NCI-H1048 (cell line): ENCODE measurements at regions not wholly inside any gene's neighbourhood (a gene's known extent, or its start where the extent isn't known, plus 50 kb on each side); places are given as distances from the start of the nearest gene placed in this dataset.
"Not testable (repeated sequence)": the region's sequence is repeated elsewhere in the genome, so short reads cannot be mapped to it uniquely, and the experiment has no call there.

Experiments
- DNase-seq: peaks from one replicate; lab custom pipeline; 2025; lab: John Stamatoyannopoulos, UW

DNA sequence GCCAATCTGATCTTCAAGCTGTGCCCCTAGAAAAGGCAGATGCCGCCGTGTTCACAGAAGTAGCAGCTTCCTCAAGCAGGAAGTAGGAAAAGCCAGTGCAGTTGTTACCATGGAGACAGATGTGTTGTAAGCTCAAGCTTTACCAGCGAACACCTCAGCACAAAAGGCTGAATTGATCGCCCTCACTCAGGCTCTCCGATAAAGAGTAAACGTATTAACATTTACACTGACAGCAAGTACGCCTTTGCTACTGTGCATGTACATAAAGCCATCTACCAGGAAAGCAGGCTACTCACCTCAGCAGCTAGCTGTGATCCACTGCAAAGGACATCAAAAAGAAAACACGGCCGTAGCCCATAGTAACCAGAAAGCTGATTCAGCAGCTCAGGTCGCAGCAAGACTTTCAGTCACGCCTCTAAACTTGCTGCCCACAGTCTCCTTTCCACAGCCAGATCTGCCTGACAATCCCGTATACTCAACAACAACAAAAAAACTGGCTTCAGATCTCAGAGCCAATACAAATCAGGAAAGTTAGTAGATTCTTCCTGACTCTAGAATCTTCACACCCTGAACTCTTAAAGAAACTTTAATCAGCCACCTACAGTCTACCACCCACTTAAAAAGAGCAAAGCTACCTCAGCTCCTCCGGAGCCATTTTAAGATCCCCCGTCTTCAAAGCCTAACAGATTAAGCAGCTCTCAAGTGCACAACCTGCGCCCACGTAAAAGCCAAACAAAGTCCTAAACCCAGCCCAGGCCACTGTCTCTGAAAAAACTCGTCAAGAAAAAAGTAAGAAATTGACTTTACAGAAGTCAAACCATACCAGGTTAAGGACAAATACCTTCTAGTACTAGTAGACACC is 160.0 kb downstream of the DEFB131A start:
- not testable (repeated sequence) for DNase-seq

- DNase-seq = not testable (repeated sequence)
Observed at GRCh38 chr4:9604893-9605190, 160.6 kb downstream of the DEFB131A start.

- no peak for DNase-seq
Observed at GRCh38 chr4:9608300-9608699, 164.1 kb downstream of the DEFB131A start.

- not testable (repeated sequence) for DNase-seq
Observed at GRCh38 chr4:9610321-9610720, 166.1 kb downstream of the DEFB131A start.

- no peak for DNase-seq
Observed at GRCh38 chr4:9611101-9611500, 166.9 kb downstream of the DEFB131A start.

DNA sequence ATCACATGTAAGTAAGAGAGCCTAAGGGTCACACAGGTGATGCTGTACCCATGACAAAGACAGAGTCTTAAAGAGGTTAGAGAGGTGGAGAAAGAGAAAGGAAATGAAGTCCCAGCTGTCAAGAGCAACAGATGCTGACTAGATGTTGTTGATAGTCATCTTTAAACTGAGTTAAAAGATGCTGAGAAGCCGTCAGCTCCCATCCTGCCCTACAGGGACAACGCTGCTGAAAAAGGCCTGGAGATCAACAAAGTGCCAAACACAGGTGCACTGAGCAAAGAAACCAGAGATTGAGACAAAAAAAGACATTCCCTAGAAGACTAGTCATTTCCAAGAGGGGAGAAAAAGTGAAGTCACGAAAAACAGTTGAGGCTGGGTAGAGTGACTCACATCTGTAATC is 145.0 kb upstream of the DRD5 start:
- DNase-seq = not testable (repeated sequence)

DNA sequence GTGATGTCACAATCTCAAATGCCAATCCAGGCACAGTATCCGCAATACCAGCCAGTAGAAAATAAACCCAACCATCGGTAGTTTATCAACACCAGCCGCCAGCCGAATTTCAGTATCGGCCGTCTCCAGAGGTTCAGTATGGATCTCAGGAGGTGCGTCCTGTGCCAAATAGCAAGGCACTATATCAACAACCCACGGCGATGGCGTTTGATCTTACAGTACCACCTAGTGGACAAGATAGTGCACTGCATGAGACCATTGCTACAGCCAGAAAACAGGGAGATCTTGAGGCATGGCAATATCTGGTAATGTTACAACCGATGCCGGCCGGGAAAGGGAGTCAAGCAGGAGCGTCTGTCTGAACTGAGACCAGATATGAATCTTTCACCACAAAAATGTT is 121.8 kb upstream of the DRD5 start:
- not testable (repeated sequence) for DNase-seq

GRCh38 chr4:9660955-9661354 is 120.5 kb upstream of the DRD5 start:
- not testable (repeated sequence) for DNase-seq

GRCh38 chr4:9670725-9671124 is 110.7 kb upstream of the DRD5 start:
- not testable (repeated sequence) for DNase-seq

- not testable (repeated sequence) for DNase-seq
Observed at GRCh38 chr4:9677357-9677756, 104.1 kb upstream of the DRD5 start.

GRCh38 chr4:9679704-9680478 is 101.5 kb upstream of the DRD5 start:
- DNase-seq = no peak

DNA sequence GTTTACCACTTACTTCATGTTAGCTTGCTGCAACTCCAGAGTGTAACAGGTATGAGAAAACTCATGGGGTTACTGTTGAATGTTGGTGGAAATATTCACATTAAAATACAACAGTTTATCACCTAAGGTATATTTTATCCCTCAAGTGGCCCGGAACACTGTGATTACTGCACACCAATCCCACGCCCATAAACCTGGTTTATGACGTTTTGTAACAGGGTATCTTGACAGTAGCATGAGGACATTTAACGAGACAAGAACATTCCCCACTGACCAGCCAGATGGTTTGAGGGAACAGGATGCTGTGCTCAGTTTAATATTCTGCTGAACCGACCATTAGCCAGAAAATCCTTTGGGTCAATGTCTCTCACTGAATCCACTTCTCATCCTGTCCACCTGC is 98.3 kb upstream of the DRD5 start:
- not testable (repeated sequence) for DNase-seq

DNA sequence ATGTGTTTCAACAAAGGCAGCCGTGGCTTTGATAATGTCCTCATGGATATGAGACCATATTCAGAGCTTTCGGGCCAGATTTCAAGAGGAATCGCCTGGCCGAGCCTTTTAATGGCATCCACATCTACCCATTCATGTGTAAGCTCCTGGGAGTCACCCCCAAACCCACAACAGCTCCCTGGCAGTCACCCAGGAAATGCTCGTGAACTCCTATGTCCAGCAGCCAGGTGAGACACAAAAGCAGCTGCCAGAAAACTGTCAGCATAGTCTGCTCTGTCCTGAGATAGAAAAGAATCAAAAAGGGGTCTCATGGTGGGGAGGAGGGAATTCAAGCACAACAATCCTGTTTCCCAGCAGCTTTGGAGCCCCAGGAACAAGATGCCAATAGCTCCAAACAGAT is 96.4 kb upstream of the DRD5 start:
- not testable (repeated sequence) for DNase-seq

DNA sequence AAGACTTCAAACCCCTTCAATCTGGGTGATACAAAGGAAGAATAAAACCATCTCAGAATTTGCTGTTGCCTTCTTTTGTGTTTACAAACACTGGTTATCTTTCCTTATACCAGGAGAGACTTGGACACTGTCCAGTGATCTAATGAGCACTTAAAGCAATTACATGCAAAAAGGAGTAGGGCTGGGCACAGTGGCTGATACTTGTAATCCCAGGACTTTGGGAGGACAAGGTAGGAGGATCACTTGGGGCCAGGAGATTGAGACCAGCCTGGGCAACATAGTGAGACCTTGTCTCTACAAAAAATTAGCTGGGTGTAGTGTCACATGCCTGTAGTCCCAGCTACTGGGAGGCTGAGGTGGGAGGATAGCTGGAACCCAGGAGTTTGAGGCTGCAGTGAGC is 95.7 kb upstream of the DRD5 start:
- no peak for DNase-seq

GRCh38 chr4:9690636-9691237 is 90.7 kb upstream of the DRD5 start:
- not testable (repeated sequence) for DNase-seq

DNA sequence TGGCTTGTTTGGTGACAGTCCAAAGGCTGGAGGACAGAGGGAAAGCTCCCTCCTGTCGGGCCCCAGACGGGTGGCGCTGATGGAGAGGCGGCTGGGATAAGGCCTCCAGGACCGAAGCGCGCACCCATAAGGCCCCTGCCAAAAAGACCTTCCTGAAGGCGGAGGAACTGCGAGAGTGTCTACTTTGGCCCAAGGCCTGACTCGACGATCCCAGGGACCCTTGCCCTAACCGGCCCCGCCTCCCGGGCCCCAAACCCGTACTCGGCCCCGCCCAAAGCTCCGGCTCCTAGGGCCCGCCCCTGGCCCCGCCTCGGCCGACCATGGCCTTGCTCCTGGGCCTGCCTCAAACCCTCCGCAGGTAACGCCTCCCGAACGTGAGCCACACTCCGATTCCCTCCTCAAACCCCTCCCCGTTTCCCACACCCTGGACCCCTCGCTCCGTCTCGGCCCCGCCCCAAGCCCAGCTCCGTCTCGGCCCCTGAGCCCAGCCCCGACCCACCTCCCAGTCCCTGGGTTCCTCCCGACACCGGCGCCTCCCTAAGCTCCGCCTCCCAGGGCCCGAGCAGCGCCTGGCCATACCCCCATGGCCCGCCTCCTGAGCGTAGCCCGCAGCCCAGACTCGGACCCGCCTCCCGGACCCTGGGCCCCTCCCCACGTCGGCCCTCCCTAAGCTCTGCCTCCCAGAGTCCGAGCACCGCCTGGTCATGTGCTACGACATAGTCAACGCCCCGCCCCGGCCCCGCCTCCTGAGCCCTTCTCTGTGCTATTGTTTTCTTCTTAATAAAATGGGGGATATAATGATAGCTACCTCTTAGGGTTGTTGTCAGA is 90.0 kb upstream of the DRD5 start:
- peak; percentile 80 for DNase-seq

DNA sequence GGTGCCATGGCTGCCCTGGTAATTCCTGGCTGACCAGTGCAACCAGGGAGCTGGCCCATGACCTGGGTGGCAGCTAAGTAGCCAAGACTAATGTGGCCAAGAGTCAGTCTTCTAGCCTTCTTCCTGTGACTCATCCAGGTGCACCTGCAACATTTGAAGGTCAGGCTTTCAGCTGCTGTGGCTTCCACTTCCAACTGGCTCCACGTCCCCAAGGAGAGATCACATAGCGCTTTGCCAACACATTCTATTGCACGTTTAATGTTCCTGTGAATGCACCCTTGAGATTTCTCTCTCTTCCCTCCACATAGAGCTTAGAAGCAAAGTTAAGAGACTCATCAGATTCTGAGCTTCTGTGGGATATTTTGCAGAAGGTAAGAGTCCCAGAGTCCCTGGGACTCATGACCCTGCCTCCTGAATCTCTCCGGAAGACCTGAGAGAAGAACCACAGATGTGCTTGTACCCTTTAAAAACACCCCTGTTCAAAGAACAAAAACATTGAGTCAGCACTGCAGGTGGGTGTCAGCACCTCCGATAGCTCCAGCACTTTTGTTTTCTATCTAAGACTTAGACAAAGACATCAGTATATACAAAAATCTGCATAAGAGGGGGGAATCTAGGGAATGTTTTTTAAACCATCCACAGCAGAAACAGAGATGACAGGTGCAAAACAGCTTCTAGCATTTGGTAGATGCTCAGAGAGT is 88.5 kb upstream of the DRD5 start:
- not testable (repeated sequence) for DNase-seq

- DNase-seq = not testable (repeated sequence)
Observed at GRCh38 chr4:9694403-9694802, 87.0 kb upstream of the DRD5 start.

DNA sequence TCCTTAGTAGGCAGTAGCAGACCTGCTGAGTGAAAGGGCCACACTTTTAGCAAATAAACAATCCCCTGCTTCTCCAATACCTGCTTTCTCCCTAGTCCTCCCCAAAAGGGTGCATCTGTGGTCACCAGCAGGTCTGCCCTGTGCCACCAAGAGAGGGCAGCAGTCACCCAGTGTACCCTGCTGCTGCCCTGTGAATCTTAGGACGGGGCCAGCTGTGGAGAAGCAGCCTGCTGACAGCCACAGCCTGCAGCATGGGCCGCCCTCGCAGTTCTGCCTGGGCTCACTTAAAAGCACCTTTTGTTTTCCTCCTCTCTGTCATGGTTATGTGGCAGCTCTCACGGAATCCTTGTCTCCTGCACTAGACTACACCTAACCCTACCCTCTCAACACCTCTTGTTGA is 85.4 kb upstream of the DRD5 start:
- not testable (repeated sequence) for DNase-seq

- not testable (repeated sequence) for DNase-seq
Observed at GRCh38 chr4:9696561-9696960, 84.9 kb upstream of the DRD5 start.

DNA sequence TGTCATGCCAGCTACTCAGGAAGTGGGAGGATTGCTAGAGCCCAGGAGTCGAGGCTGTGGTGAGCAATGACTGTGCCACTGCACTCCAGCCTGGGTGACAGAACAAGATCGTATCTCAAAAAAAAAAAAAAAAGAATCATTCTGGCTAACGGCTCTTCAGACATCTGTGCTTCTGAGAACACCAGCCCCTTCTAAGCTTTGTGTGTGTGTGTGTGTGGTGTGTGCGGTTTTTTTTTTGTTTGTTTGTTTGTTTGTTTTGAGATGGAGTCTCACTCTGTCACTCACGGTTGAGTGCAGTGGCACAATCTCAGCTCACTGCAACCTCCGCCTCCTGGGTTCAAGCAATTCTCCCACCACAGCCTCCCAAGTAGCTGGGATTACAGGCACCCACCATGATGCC is 79.4 kb upstream of the DRD5 start:
- DNase-seq = not testable (repeated sequence)
